ENCODE measurements at regions not wholly inside any gene's neighbourhood (a gene's known extent, or its start where the extent isn't known, plus 50 kb on each side); places are given as distances from the start of the nearest gene placed in this dataset.
"Not testable (repeated sequence)": the region's sequence is repeated elsewhere in the genome, so short reads cannot be mapped to it uniquely, and the experiment has no call there.

DNA sequence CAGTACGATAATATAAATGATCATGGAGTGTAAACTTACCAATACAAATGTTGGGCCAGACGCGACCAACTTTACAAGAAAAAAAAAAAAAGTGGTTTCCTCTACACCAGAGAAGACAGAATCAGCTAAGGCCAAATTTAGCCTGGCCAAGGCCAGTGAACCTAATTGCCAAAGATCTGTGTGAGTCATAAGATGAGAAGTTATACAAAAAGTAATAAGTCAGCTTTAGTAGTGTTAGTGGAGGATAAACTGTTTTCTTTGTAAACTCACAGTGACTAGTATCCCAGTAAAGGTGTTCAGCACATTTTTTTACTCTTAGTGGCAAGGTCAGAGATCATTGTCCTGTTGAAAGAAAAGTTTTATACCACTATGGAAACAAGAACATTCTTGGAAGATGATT is 531.4 kb upstream of the TECRL start:
- H3K36me3 Mint-ChIP-seq (ENCODE audit: low read depth), result no peaks in the 10 kb centered on the region
- intact Hi-C loops (cut with DNase I, micrococcal nuclease), result no loop called here
- POLR2A ChIA-PET, result no interaction called here
- DNase-seq, result no peak
- no peak overlapping the region for H3K4me3 Mint-ChIP-seq
- ATAC-seq, result no peak
- H3K27ac Mint-ChIP-seq, result no peak overlapping the region
- no peaks in the 10 kb centered on the region for H3K27me3 Mint-ChIP-seq
- no peaks in the 10 kb centered on the region for H3K4me1 Mint-ChIP-seq
- CTCF ChIA-PET, result interaction anchor here (0.7 kb wide), 1 partner anchor 224 kb away, joined by 3 read pairs; no protein-coding TSS in a partner anchor
- H3K9me3 Mint-ChIP-seq (ENCODE audit: low read depth), result peaks cover 4% of the 10 kb centered on the region

DNA sequence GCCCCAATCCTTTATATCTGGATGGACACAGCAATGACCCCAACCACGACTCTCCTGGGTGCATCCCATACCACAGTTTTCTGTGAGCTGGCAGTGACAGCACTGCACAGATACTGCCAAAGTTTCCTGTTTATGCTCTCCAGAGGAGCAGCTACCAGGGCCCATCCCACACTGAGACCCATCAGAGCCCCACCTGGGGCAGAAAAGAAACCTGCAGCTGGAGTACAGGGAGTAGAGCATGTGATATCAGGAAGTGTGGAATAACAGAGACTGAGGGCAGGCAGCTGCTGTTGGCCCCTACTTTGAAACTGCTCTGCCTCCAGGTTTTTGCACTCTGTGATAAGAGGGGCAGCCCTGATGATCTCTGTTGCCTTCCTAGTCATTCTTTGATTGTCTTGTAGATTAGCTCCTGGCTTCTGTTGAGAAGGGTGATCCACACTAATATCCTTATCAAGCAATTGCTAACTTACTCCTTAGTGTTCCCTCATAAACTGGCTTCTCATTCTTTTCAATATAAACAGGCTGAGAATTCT is 526.3 kb upstream of the TECRL start:
- intact Hi-C loops (cut with DNase I, micrococcal nuclease), result no loop called here
- DNase-seq, result no peak
- Mint-ChIP-seq H3K4me1 (no peaks in the 10 kb centered on the region), H3K27ac (no peak overlapping the region), H3K27me3 (no peaks in the 10 kb centered on the region), H3K9me3 (ENCODE audit: low read depth) (peaks cover 6% of the 10 kb centered on the region), H3K36me3 (ENCODE audit: low read depth) (no peaks in the 10 kb centered on the region), H3K4me3 (no peak overlapping the region)
- CTCF ChIA-PET, result no interaction called here
- POLR2A ChIA-PET, result no interaction called here
- ATAC-seq, result no peak

DNA sequence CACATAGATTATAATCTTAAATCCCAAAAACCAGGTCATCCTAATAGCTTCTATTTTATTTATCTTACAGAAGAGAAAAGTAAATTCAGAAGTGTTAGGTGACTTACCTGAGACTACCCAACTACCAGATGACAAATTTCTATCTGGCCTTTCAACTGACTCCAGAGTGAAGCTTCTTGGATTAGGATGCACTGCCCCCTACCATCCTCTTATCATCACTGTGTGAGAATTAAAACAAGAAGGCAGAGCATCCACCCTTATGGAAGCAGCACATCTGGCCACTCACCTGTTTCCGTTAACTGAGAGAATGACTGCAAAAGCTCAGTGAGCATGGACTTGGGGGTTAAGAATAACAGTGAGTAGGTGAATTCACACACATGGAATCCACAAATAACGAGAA is 502.6 kb upstream of the TECRL start:
- ChIA-PET POLR2A (no interaction called here), CTCF (interaction anchor here (1.1 kb wide), 1 partner anchor 9 kb away, joined by 4 read pairs; no protein-coding TSS in a partner anchor)
- Mint-ChIP-seq H3K27me3 (no peaks in the 10 kb centered on the region), H3K36me3 (ENCODE audit: low read depth) (no peaks in the 10 kb centered on the region), H3K9me3 (ENCODE audit: low read depth) (peaks cover 6% of the 10 kb centered on the region), H3K4me3 (no peak overlapping the region), H3K27ac (no peak overlapping the region), H3K4me1 (no peaks in the 10 kb centered on the region)
- intact Hi-C loops (cut with DNase I, micrococcal nuclease), result no loop called here
- ATAC-seq, result no peak
- DNase-seq, result no peak

DNA sequence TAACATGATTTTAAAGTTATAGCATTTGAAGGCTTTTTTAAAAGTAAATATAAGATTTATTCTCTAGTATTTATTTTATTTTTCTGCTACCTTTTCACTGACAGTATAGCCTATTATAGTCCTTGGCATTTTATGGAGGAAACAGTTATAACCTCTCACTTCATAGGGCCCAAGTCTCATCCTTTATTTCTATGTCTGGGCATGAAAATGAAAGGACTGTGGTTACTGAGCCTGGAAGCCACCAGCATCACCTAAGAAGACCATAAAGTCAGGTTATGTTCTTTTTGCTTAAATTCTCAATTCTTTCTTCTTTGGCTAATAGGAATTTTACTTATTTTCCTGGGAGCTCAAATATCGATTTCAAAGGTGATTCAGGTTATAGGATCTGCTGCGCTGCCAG is 494.7 kb upstream of the TECRL start:
- no peaks in the 10 kb centered on the region for H3K9me3 Mint-ChIP-seq (ENCODE audit: low read depth)
- POLR2A ChIA-PET, result no interaction called here

DNA sequence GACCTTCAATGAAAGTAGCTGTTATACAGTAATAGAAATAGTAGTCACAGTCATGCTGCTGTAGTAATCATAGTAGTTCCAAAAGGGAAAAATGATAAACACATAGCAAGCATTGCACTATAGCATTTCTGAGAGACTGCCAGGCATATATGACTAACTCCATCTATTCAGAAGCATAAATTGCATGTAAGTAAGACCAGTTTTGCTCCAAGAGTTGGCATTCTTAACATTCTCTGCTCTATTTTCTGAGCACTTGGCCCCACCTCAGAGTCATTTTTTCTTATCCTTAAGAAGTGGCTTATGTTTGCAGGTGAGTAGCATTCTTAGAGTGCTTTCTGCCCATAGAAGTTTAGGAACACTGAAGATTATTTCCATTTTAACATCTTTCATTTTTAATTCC is 490.3 kb upstream of the TECRL start:
- H3K36me3 Mint-ChIP-seq (ENCODE audit: low read depth), result no peaks in the 10 kb centered on the region
- no peak for ATAC-seq

More for the DNA sequence above, 494.7 kb upstream of the TECRL start:
- intact Hi-C loops (cut with DNase I, micrococcal nuclease), result no loop called here
- ATAC-seq, result no peak
- no peaks in the 10 kb centered on the region for H3K27me3 Mint-ChIP-seq
- no peak for DNase-seq
- H3K36me3 Mint-ChIP-seq (ENCODE audit: low read depth), result no peaks in the 10 kb centered on the region
- H3K27ac Mint-ChIP-seq, result no peak overlapping the region
- H3K4me1 Mint-ChIP-seq, result no peaks in the 10 kb centered on the region
- CTCF ChIA-PET, result interaction anchor here (1.0 kb wide), 1 partner anchor 22 kb away, joined by 3 read pairs; no protein-coding TSS in a partner anchor
- H3K4me3 Mint-ChIP-seq, result no peak overlapping the region

DNA sequence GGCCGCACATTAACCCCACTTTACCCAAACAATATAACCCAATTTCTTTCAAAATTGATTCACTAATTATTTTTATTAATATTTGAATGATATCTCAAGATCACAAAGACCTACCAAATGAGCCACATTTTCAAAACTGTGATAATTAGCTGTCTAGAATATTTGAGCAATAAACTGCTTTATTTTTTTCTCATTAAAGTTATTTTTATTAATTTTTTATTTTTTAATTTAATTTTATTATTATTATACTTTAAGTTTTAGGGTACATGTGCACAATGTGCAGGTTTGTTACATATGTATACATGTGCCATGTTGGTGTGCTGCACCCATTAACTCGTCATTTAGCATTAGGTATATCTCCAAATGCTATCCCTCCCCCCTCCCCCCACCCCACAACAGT is 489.8 kb upstream of the TECRL start:
- H3K27me3 Mint-ChIP-seq; H3K4me3 Mint-ChIP-seq; H3K36me3 Mint-ChIP-seq (ENCODE audit: low read depth); intact Hi-C loops (cut with DNase I, micrococcal nuclease); POLR2A ChIA-PET; H3K27ac Mint-ChIP-seq; DNase-seq; H3K9me3 Mint-ChIP-seq (ENCODE audit: low read depth); CTCF ChIA-PET; H3K4me1 Mint-ChIP-seq; ATAC-seq: not testable (repeated sequence)

More for the DNA sequence above, 490.3 kb upstream of the TECRL start:
- ChIA-PET POLR2A (no interaction called here), CTCF (no interaction called here)
- Mint-ChIP-seq H3K27ac (no peak overlapping the region), H3K9me3 (ENCODE audit: low read depth) (no peaks in the 10 kb centered on the region), H3K4me1 (no peaks in the 10 kb centered on the region), H3K4me3 (no peak overlapping the region), H3K27me3 (no peaks in the 10 kb centered on the region)
- no peak for DNase-seq
- intact Hi-C loops (cut with DNase I, micrococcal nuclease), result no loop called here

DNA sequence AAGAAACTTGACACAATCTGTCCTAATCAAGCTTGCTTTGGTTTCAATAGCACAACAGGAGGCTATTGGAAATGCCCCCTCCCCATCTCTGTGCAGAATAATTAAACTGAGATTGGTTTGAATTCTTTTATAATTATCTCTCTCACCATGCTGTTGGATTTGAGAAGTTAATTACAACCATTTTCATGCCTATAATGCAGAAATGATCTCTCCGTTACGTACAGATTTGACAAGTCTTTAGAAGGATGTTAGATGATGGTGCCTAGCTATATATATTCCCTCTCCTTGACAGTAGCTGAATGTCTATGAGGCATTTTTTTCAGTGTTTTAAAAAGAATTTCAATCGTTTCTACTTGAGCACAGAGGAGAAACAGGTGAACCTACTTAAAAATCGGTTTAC is 488.4 kb upstream of the TECRL start:
- DNase-seq, result no peak
- no peaks in the 10 kb centered on the region for H3K9me3 Mint-ChIP-seq (ENCODE audit: low read depth)
- no peak for ATAC-seq
- POLR2A ChIA-PET, result no interaction called here
- intact Hi-C loops (cut with DNase I, micrococcal nuclease), result no loop called here
- H3K4me3 Mint-ChIP-seq, result no peak overlapping the region
- CTCF ChIA-PET, result no interaction called here
- H3K27me3 Mint-ChIP-seq, result no peaks in the 10 kb centered on the region
- no peak overlapping the region for H3K27ac Mint-ChIP-seq
- H3K36me3 Mint-ChIP-seq (ENCODE audit: low read depth), result no peaks in the 10 kb centered on the region
- H3K4me1 Mint-ChIP-seq, result no peaks in the 10 kb centered on the region

DNA sequence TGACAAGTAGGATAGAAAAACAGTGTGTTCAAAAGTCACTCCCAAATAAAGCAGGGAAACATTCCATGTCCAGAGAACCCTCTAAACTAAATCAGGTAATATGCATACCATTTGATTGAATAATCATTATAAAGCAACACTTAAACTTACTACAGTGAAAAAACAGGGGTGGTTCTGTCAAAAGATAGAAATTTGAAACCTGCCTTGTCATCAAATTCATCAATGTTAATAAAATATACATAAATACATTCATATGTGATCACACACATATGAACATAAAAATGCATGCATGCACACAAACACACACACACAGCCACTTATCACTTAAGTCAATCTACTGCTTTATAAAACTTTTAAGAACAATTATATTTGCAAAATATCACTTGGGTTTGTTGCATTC is 485.8 kb upstream of the TECRL start:
- CTCF ChIA-PET, result no interaction called here
- intact Hi-C loops (cut with DNase I, micrococcal nuclease), result no loop called here

DNA sequence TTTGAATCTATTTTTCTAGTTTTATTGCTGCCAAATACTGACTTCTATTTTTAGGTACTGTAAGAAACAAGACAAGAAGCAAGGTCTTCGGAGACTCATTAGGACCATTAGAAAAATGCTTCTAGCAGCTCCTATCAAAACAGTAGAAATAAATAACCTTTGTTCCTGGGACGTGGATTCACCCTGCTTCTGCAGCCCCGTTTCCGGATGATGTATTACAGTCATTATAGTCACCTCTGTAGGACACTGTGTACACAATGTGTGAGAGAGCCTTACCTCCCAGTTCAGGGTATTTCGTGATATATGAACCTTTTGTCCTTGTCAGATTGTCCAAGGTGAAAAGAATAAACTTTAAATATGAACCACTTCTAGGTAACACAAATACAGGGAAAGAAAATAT is 484.0 kb upstream of the TECRL start:
- ChIA-PET CTCF (no interaction called here), POLR2A (no interaction called here)
- Mint-ChIP-seq H3K36me3 (ENCODE audit: low read depth) (no peaks in the 10 kb centered on the region), H3K27me3 (no peaks in the 10 kb centered on the region), H3K4me3 (no peak overlapping the region), H3K4me1 (no peaks in the 10 kb centered on the region), H3K27ac (no peak overlapping the region), H3K9me3 (ENCODE audit: low read depth) (peaks cover 2% of the 10 kb centered on the region)
- ATAC-seq, result no peak
- intact Hi-C loops (cut with DNase I, micrococcal nuclease), result no loop called here
- DNase-seq, result no peak

More for the DNA sequence above, 485.8 kb upstream of the TECRL start:
- Mint-ChIP-seq H3K9me3 (ENCODE audit: low read depth) (no peaks in the 10 kb centered on the region), H3K27ac (no peak overlapping the region), H3K4me1 (no peaks in the 10 kb centered on the region), H3K36me3 (ENCODE audit: low read depth) (no peaks in the 10 kb centered on the region), H3K4me3 (no peak overlapping the region), H3K27me3 (no peaks in the 10 kb centered on the region)
- DNase-seq (no peak), ATAC-seq (no peak)
- POLR2A ChIA-PET, result no interaction called here

DNA sequence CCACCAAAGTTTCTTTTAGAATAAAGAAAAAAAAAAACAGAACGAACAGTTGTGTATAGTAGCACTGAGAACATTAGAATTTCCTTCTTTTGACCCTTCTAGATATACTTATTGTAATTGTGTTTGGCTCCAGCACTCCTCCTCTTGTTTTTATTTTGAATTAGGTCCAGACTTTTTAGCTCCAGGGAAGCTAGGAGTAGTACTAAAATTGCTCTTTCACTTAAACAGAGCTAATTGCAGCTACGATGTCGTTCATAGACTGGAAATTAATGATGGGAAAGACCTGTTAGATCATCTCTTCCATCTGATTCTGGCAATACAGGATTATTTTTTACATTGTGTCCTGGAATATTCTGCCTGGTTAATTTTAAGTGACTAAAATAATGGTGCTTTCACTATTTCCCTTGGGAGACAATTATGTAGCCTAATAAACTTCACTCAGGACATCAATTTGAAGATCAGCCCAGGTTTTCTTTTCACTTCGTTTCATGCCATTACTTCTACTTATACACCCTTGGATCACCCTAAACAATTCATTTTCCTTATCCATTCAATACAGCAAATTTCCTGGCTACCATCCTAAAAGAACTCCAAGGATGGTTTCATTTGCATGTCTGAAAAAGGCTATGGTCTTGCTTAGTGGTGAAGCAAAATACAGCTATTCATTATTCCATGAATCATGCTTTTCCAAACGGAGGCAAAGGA is 480.8 kb upstream of the TECRL start:
- ATAC-seq (no peak), DNase-seq (no peak)
- Mint-ChIP-seq H3K9me3 (ENCODE audit: low read depth) (peaks cover 2% of the 10 kb centered on the region), H3K4me3 (no peak overlapping the region), H3K27ac (no peak overlapping the region), H3K36me3 (ENCODE audit: low read depth) (no peaks in the 10 kb centered on the region), H3K4me1 (no peaks in the 10 kb centered on the region), H3K27me3 (no peaks in the 10 kb centered on the region)
- intact Hi-C loops (cut with DNase I, micrococcal nuclease), result no loop called here
- ChIA-PET CTCF (no interaction called here), POLR2A (no interaction called here)

DNA sequence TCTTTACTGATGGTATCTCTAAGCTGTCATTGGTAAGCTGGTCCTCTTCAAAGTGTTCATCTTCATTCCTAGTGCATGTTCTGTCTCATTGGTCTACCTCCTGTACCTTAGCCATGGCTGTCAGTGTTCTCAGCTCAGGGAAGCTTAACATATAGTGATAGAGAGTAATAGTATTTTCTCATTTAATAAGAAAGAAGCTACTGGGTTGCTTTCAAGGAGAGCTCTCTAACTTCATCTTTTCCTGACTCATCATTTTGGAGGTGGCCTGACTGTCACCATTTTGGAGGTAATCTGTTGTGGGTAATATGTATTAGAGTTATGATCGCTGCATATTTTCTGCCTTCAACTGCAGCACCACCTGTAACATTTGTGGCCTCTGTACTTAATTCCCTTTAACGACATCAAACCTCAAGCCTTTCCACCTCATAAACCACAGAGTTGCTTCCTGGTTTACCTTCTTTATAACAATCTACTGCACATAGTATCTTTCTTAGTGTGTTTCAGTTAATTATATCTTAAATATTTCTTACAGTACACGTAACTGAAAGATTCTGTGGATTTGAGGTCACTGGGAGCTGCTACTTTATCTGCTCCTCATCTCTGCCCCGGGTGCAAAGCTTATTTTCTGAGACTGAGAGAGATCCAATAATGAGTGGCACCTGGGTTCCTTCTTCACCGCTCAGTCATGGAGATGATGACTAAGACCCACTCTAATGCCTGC is 474.0 kb upstream of the TECRL start:
- H3K4me1 Mint-ChIP-seq, result peaks cover 19% of the 10 kb centered on the region
- ChIA-PET POLR2A (no interaction called here), CTCF (no interaction called here)
- H3K27me3 Mint-ChIP-seq, result no peaks in the 10 kb centered on the region
- intact Hi-C loops (cut with DNase I, micrococcal nuclease), result no loop called here
- no peak overlapping the region for H3K4me3 Mint-ChIP-seq
- H3K9me3 Mint-ChIP-seq (ENCODE audit: low read depth), result peaks cover 4% of the 10 kb centered on the region
- DNase-seq, result peak; percentile 32
- ATAC-seq, result peak; percentile 77
- no peaks in the 10 kb centered on the region for H3K36me3 Mint-ChIP-seq (ENCODE audit: low read depth)
- H3K27ac Mint-ChIP-seq, result no peak overlapping the region
